Ureter (tissue), 1 donor: ENCODE measurements at regions not wholly inside any gene's neighbourhood (a gene's known extent, or its start where the extent isn't known, plus 50 kb on each side); places are given as distances from the start of the nearest gene placed in this dataset.
A peak's percentile ranks its signal among the peaks of the same experiment; 100 is the strongest.

Experiments
- DNase-seq: peaks from one replicate; pipeline ENCODE4 v3.0.0-alpha.2; 2020; ENCODE audit warnings: low spot score
- donor health status: DM: yes; HTN: yes; CAD: no.

GRCh38 chr14:65794674-65795279 is 382.2 kb downstream of the FUT8 start:
- no peak for DNase-seq

- DNase-seq = no peak
Measured at GRCh38 chr14:65798216-65798615, 385.7 kb downstream of the FUT8 start.

GRCh38 chr14:65800694-65801093 is 388.2 kb downstream of the FUT8 start:
- DNase-seq = no peak

- no peak for DNase-seq
Measured at GRCh38 chr14:65802196-65802595, 389.7 kb downstream of the FUT8 start.

- no peak for DNase-seq
Measured at GRCh38 chr14:65803885-65804284, 391.4 kb downstream of the FUT8 start.

GRCh38 chr14:65804439-65805112 is 392.0 kb downstream of the FUT8 start:
- no peak for DNase-seq

- DNase-seq = no peak
Measured at GRCh38 chr14:65805113-65805473, 392.6 kb downstream of the FUT8 start.

GRCh38 chr14:65808390-65808789 is 395.9 kb downstream of the FUT8 start:
- no peak for DNase-seq

GRCh38 chr14:65810322-65810721 is 397.8 kb downstream of the FUT8 start:
- DNase-seq = no peak

- DNase-seq = no peak
Measured at GRCh38 chr14:65813760-65814384, 401.3 kb downstream of the FUT8 start.

GRCh38 chr14:65815127-65815526 is 402.6 kb downstream of the FUT8 start:
- no peak for DNase-seq

- no peak for DNase-seq
Measured at GRCh38 chr14:65817011-65817410, 404.5 kb downstream of the FUT8 start.

- DNase-seq = no peak
Measured at GRCh38 chr14:65819569-65819968, 407.0 kb downstream of the FUT8 start.

GRCh38 chr14:65821224-65821753 is 408.8 kb downstream of the FUT8 start:
- no peak for DNase-seq

GRCh38 chr14:65824285-65824977 is 411.9 kb downstream of the FUT8 start:
- DNase-seq = peak; percentile 73

- no peak for DNase-seq
Measured at GRCh38 chr14:65824978-65825299, 412.4 kb downstream of the FUT8 start.

- DNase-seq = no peak
Measured at GRCh38 chr14:65826946-65827345, 414.4 kb downstream of the FUT8 start.

GRCh38 chr14:65827520-65827919 is 415.0 kb downstream of the FUT8 start:
- no peak for DNase-seq

GRCh38 chr14:65828396-65828795 is 415.9 kb downstream of the FUT8 start:
- no peak for DNase-seq

- DNase-seq = no peak
Measured at GRCh38 chr14:65832431-65833266, 420.1 kb downstream of the FUT8 start.

- DNase-seq = no peak
Measured at GRCh38 chr14:65833267-65833880, 420.8 kb downstream of the FUT8 start.
